Upper lobe of left lung (tissue), 4 donors: ENCODE measurements at regions not wholly inside any gene's neighbourhood (a gene's known extent, or its start where the extent isn't known, plus 50 kb on each side); places are given as distances from the start of the nearest gene placed in this dataset.
"Not testable (repeated sequence)": the region's sequence is repeated elsewhere in the genome, so short reads cannot be mapped to it uniquely, and the experiment has no call there.

Experiments
- CTCF ChIP-seq, 6 experiments: fragments of 450-650 bp in 4 of 6; fragments of 200-600 bp in 2 of 6; sonication (generic) in 2 of 6; IDR thresholded peaks; one replicate each; pipeline ENCODE4 v1.5.1; 2016 to 2019; ENCODE audit warnings: antibody characterized with exemption in 6 of 6
- POLR2AphosphoS5 ChIP-seq, 2 donors: sonication (generic); formaldehyde crosslinking; IDR thresholded peaks; one replicate each; pipeline ENCODE4 v1.5.1; 2017; ENCODE audit warnings: antibody characterized with exemption in 2 of 2

- TF ChIP-seq CTCF, POLR2AphosphoS5 (IDR thresholded peaks at IDR 0.05): not testable (repeated sequence)
These were observed 57.2 kb upstream of the LRPAP1 start for GRCh38 chr4:3589379-3589778.
